HG02943 (cell line): ENCODE measurements at regions not wholly inside any gene's neighbourhood (a gene's known extent, or its start where the extent isn't known, plus 50 kb on each side); places are given as distances from the start of the nearest gene placed in this dataset.
"Not testable (repeated sequence)": the region's sequence is repeated elsewhere in the genome, so short reads cannot be mapped to it uniquely, and the experiment has no call there.

Experiments used
- ATAC-seq: cut with Tn5 transposase; IDR thresholded peaks from one replicate; pipeline ENCODE4 v1.9.1; 2021; ENCODE audit warnings: mild to moderate bottlenecking, low read depth, moderate library complexity; ENCODE audit not compliant: unreplicated experiment

DNA sequence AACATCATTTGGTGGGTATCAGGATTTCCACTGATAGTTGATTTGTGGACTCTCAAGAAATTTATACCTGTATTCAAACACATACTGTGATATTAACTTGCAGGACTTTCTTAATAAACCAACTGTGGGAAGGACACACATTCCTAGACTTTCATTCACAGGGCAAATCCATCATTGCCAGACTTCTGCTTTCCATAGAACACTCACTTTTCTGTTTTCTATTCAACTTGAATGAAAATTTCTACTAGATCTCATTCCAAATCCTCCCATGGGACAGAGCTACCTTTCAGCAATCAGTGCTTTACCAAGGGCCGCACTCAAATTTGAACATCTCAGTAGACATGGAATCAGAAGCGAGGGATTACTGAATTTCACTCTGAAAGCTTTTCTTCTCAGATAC lies 612.5 kb downstream of the IRS1 start:
- ATAC-seq: no peak

- ATAC-seq: no peak
Measured at GRCh38 chr2:226185616-226186211, 613.9 kb downstream of the IRS1 start.

GRCh38 chr2:226184940-226185615 lies 614.5 kb downstream of the IRS1 start:
- no peak for ATAC-seq

DNA sequence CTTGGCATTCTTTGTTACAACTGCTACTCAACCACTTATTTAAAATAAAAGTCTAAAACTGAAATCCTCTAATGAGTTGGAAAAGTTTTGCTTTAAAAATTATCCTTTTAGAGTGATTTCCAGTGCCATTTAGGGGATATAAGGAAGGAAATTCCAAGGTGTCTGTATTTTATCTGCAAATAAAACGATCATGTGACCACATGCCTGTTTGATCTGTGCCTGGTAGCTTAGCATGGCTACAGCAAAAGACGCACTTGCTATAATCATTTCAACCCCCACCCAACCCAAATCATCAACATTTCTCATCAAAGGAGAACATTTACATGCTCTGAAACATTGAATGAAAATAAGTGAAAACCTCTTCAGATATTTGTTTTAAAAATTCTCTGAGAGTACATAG lies 615.1 kb downstream of the IRS1 start:
- ATAC-seq: no peak

- no peak for ATAC-seq
Measured at GRCh38 chr2:226183550-226183949, 616.1 kb downstream of the IRS1 start.

DNA sequence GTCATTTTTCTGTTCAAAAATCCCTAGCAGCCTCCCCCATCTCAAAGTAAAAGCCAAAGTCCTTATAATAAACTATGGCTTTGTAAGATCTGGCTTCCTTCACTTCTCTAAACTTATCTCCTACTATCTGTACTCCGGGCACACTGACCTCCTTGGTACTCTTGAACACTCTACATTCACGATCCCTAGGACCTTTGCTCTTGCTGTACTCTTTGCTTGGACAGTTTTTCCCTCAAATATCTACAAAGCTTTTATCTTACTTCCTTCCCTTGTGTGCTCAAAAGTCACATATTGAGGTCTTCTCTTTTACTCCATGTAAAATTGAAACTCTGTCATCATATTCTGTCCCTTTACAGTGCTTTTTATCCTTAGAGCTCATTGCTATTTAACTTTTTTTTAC lies 616.6 kb downstream of the IRS1 start:
- ATAC-seq: no peak

GRCh38 chr2:226181909-226182308 lies 617.7 kb downstream of the IRS1 start:
- ATAC-seq: no peak

DNA sequence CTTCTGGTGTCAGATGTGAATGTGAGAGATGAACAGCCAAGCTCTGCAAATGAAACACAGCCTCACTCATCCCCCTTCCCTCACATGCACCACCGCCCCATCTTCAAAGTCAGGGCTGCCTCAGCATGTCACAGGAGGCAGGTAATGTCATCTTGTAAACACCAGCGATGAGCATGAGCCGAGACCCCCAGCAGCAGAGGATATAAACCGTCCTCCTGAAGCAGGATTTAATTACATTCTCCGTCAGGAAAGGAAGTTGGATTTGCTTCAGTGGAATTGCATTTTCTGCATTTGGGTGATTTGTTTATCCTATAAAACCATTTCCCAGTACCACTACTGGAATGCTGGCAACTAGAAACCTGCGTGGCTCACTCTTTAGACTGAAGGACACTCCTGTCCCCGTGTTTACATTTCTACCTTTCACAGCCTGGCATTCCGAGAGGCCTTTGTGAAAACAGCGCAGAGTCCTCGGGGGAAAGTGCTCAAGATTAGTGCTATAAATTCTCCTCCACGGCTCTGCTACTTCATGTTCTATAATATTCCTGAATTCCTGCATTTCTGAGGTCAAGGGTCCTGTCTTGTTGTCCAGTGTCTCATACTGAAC lies 619.2 kb downstream of the IRS1 start:
- ATAC-seq: no peak

- ATAC-seq: no peak
Measured at GRCh38 chr2:226179010-226179409, 620.6 kb downstream of the IRS1 start.

GRCh38 chr2:226176283-226176984 lies 623.2 kb downstream of the IRS1 start:
- ATAC-seq: no peak

DNA sequence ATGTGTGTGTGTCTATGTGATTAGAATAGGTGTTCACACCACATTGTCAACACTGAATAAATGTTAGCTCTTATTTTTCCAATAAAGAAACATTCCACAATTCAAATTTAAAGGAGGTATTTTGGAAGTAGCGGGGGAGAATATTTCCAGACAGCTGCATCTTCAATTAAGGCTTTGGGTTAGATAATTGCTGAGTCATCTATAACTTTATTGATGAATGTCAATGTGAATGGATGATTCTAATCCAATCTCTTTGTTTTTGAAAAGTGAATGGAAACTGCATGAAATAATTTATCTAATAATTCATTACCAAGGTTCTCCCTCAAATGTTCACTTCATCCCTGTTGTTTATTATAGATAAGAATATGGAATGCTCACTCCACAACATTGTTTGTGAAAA lies 625.2 kb downstream of the IRS1 start:
- no peak for ATAC-seq

DNA sequence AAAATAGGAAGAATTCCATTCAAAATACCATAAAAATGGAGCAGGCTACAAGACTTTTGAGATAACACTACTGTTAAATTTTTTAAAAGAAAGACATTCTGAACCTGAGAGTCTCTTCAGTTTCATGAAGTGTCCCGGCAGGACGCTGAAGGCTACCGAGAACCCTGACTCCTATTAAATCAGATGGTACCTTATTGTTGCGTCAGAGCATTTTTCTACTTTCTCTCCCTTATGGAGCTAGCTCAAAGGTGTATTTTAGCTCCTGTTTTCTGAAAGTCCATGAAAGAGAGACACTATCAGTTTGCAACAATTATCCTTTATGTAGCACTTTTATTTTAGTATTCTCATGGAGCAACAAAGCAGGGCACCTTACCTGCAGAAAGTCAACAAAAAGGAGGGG lies 626.7 kb downstream of the IRS1 start:
- no peak for ATAC-seq

DNA sequence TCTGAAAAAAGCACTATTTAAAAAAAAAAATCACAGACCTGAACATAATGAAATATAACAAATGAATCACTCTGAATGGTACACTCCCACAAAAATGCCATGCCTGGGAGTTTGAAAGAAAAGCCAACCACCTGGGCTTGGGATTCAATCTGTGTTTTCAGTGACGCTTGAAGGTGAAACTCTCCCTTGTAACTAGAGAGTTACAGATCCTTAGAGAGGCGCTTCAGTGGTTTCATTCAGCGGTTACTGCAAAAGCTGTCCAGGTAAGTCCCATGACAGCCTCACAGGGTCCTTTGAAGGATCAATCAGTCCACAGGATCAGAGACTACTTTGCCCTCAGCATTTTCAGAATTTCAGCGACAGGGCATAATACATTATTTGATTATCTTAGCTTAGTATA lies 627.3 kb downstream of the IRS1 start:
- no peak for ATAC-seq

- no peak for ATAC-seq
Measured at GRCh38 chr2:226169751-226170581, 629.7 kb downstream of the IRS1 start.

GRCh38 chr2:226168496-226169160 lies 631.0 kb downstream of the IRS1 start:
- no peak for ATAC-seq

DNA sequence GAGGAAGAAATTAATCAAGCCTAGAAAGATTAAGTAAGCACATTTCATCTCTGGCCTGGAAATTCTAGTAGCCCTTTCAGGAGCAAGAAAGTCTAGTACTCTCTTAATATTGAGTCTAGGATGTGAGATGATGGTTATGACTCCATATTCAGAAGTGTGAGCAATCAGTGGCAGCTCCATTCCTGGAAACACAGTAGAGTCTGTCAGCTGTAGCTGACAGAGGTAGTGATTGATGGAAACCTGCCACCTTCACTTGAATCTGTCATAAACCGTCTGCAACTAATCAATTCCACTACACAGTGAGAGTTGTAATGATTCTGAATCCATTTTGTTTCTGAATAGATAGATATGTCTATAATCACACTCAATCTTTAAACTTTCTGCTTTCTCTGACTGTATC lies 635.1 kb downstream of the IRS1 start:
- ATAC-seq: no peak

DNA sequence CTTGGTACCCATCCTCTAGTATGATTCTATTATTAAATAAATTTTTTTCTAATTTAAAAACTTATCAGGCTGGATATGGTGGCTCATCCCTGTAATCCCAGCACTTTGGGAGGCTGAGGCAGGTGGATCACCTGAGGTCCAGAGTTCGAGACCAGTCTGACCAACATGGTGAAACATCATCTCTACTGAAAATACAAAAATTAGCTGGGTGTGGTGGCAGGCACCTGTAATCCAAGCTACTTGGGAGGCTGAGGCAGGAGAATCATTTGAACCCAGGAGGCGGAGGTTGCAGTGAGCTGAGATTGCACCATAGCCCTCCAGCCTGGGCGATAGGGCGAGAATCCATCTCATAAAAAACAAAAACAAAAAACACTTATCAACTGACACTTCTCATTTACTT lies 639.0 kb downstream of the IRS1 start:
- ATAC-seq: not testable (repeated sequence)

GRCh38 chr2:226159875-226160479 lies 639.6 kb downstream of the IRS1 start:
- no peak for ATAC-seq

GRCh38 chr2:226158940-226159339 lies 640.7 kb downstream of the IRS1 start:
- ATAC-seq: no peak

GRCh38 chr2:226158229-226158628 lies 641.4 kb downstream of the IRS1 start:
- no peak for ATAC-seq
